ENCODE measurements at regions not wholly inside any gene's neighbourhood (a gene's known extent, or its start where the extent isn't known, plus 50 kb on each side); places are given as distances from the start of the nearest gene placed in this dataset.

GRCh38 chr2:234690569-234691213 is 193.8 kb upstream of the ARL4C start:
- WGBS, 2 donors = 18 to 29% methylated on average over 7 to 8 of the region's 8 CpGs
- DNase-seq = no peak
- Histone ChIP-seq H3K27ac (no peak overlapping the region), H3K4me3 (no peak overlapping the region), H3K36me3 (no peaks in the 10 kb centered on the region), H3K27me3 (no peaks in the 10 kb centered on the region), H3K9me3 (peaks cover 0 to 5% (median 0%) of the 10 kb centered on the region in 4 donors), H3K4me1 (peaks cover 0 to 9% (median 3%) of the 10 kb centered on the region in 4 donors)
- TF ChIP-seq CTCF (IDR thresholded peaks at IDR 0.05) (no peak), POLR2AphosphoS5 (IDR thresholded peaks at IDR 0.05) (no peak), EP300 (IDR thresholded peaks at IDR 0.05) (no peak), POLR2A (IDR thresholded peaks at IDR 0.05) (no peak)
- no peak for ATAC-seq (ENCODE audit: low FRiP score in 2 of 2)

GRCh38 chr2:234689911-234690379 is 193.1 kb upstream of the ARL4C start:
- Histone ChIP-seq H3K27me3 (no peaks in the 10 kb centered on the region), H3K9me3 (peaks cover 0 to 1% (median 0%) of the 10 kb centered on the region in 4 donors), H3K4me3 (no peak overlapping the region), H3K36me3 (no peaks in the 10 kb centered on the region), H3K27ac (no peak overlapping the region), H3K4me1 (peaks cover 0 to 9% (median 3%) of the 10 kb centered on the region in 4 donors)
- 79 to 82% methylated on average over 7 to 10 of the region's 10 CpGs for WGBS, 2 donors
- DNase-seq (peak in 1 of 2 donors; percentile 5), ATAC-seq (ENCODE audit: low FRiP score in 2 of 2) (no peak)
- no peak for TF ChIP-seq POLR2A (IDR thresholded peaks at IDR 0.05)
- no peak for TF ChIP-seq POLR2AphosphoS5 (IDR thresholded peaks at IDR 0.05)
- no peak for TF ChIP-seq CTCF (IDR thresholded peaks at IDR 0.05)
- TF ChIP-seq EP300 (IDR thresholded peaks at IDR 0.05) = no peak

- Histone ChIP-seq H3K27me3 (no peaks in the 10 kb centered on the region), H3K4me1 (peaks cover 0 to 9% (median 3%) of the 10 kb centered on the region in 4 donors), H3K4me3 (no peak overlapping the region), H3K9me3 (no peaks in the 10 kb centered on the region), H3K27ac (no peak overlapping the region), H3K36me3 (no peaks in the 10 kb centered on the region)
- WGBS, 2 donors = 96 to 99% methylated on average over 6 of the region's 6 CpGs
- DNase-seq (no peak), ATAC-seq (ENCODE audit: low FRiP score in 2 of 2) (peak in 1 of 2 donors; percentile 19)
- TF ChIP-seq EP300 (IDR thresholded peaks at IDR 0.05) = no peak
- TF ChIP-seq POLR2AphosphoS5 (IDR thresholded peaks at IDR 0.05) = no peak
- TF ChIP-seq POLR2A (IDR thresholded peaks at IDR 0.05) = no peak
- TF ChIP-seq CTCF (IDR thresholded peaks at IDR 0.05) = no peak
Measured at GRCh38 chr2:234687718-234688475, 191.0 kb upstream of the ARL4C start.

- no peaks in the 10 kb centered on the region for H3K36me3 ChIP-seq
- DNase-seq (no peak), ATAC-seq (ENCODE audit: low FRiP score in 2 of 2) (no peak)
- TF ChIP-seq CTCF (IDR thresholded peaks at IDR 0.05) = no peak
- no peak for TF ChIP-seq POLR2A (IDR thresholded peaks at IDR 0.05)
- no peak for TF ChIP-seq EP300 (IDR thresholded peaks at IDR 0.05)
- no peak for TF ChIP-seq POLR2AphosphoS5 (IDR thresholded peaks at IDR 0.05)
- H3K9me3 ChIP-seq = no peaks in the 10 kb centered on the region
- peaks cover 0 to 9% (median 3%) of the 10 kb centered on the region in 4 donors for H3K4me1 ChIP-seq
- WGBS, 2 donors = 57 to 65% methylated on average over 4 of the region's 4 CpGs
- no peaks in the 10 kb centered on the region for H3K27me3 ChIP-seq
- H3K27ac ChIP-seq = no peak overlapping the region
- H3K4me3 ChIP-seq = no peak overlapping the region
Measured at GRCh38 chr2:234686088-234686890, 189.4 kb upstream of the ARL4C start.
